Keratinocyte (primary cell): ENCODE measurements at regions not wholly inside any gene's neighbourhood (a gene's known extent, or its start where the extent isn't known, plus 50 kb on each side); places are given as distances from the start of the nearest gene placed in this dataset.

Experiments used
- EZH2 ChIP-seq: IDR thresholded peaks from one replicate; pipeline ENCODE4 v1.6.1; 2012; ENCODE audit warnings: inconsistent platforms, mild to moderate bottlenecking, low read length, moderate library complexity
- TF ChIP-seq, protein P1 (sequence below), 3 experiments: IDR thresholded peaks in 1 of 3; conservative IDR thresholded peaks in 1 of 3; optimal IDR thresholded peaks in 1 of 3; 2 replicates in 2 of 3; 3 replicates in 1 of 3; pipeline versions ENCODE3 to v1.5.1; 2011; ENCODE audit warnings: low read length in 3 of 3, mild to moderate bottlenecking in 3 of 3, moderate library complexity in 2 of 3, control low read depth in 1 of 3, inconsistent platforms in 1 of 3; ENCODE audit not compliant: insufficient read depth in 2 of 3; ENCODE audit errors: extremely low read depth in 1 of 3

DNA sequence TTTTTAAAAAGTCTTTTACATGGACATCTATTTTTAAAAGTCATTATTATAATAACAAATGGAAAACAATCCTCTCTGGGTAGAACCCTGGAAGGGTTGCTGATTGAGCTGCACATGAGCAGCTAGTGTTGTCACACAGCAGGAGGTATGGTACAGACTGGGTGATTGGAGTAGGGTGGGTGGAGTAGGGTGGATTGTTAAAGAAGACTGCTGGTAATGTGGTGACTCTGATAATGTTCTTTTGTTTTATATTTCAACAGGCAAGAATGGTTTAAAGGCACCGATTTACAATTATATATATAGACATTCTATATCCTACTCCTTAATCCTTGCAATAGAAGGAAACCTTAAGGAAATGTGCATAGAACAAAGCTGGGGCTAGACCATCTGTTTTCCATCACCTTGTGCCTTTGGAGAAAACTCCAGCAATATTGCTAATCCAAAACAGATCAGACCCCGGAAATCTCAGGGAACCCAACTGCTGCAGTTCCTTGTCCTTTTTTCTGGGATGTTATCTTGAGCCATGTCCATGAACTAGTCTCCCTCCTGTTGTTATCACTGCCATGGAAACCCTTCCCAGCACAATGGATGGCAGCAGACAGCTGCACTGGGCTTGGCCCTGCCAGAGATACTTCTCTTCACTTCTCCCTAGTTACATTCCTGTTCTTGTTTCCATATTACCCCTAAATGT lies 129.7 kb downstream of the YIPF5 start:
- TF ChIP-seq, protein P1, sequence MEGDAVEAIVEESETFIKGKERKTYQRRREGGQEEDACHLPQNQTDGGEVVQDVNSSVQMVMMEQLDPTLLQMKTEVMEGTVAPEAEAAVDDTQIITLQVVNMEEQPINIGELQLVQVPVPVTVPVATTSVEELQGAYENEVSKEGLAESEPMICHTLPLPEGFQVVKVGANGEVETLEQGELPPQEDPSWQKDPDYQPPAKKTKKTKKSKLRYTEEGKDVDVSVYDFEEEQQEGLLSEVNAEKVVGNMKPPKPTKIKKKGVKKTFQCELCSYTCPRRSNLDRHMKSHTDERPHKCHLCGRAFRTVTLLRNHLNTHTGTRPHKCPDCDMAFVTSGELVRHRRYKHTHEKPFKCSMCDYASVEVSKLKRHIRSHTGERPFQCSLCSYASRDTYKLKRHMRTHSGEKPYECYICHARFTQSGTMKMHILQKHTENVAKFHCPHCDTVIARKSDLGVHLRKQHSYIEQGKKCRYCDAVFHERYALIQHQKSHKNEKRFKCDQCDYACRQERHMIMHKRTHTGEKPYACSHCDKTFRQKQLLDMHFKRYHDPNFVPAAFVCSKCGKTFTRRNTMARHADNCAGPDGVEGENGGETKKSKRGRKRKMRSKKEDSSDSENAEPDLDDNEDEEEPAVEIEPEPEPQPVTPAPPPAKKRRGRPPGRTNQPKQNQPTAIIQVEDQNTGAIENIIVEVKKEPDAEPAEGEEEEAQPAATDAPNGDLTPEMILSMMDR (optimal IDR thresholded peaks at IDR 0.05 in 1 of 3, IDR thresholded peaks at IDR 0.05 in 1 of 3, conservative IDR thresholded peaks at IDR 0.05 in 1 of 3; ENCODE audit: extremely low read depth in 1 of 3, insufficient read depth in 2 of 3, low read length in 3 of 3): no peak
- no peak for TF ChIP-seq EZH2
